RWPE2 (cell line): ENCODE measurements at regions not wholly inside any gene's neighbourhood (a gene's known extent, or its start where the extent isn't known, plus 50 kb on each side); places are given as distances from the start of the nearest gene placed in this dataset.

ENCODE experiments used
- ATAC-seq: fragments of 200-7000 bp; cut with Tn5 transposase; 3 replicates; pipeline ENCODE4 v1.9.1; 2021; ENCODE audit warnings: low read depth
- DNase-seq: peaks from one replicate; pipeline ENCODE4 v3.0.0-alpha.2; 2020; ENCODE audit warnings: low spot score
- H3K27ac ChIP-seq: fragments of 450-650 bp; 2 replicates; pipeline ENCODE4 v1.5.1; 2017; ENCODE audit warnings: mild to moderate bottlenecking; ENCODE audit not compliant: poor library complexity, severe bottlenecking
- H3K27me3 ChIP-seq: fragments of 250-450 bp; sonication (Bioruptor Pico); 2 replicates; pipeline ENCODE4 v1.5.1; 2021; ENCODE audit warnings: mild to moderate bottlenecking, moderate library complexity; ENCODE audit not compliant: insufficient read depth, poor library complexity, severe bottlenecking
- H3K36me3 ChIP-seq: fragments of 250-450 bp; sonication (Bioruptor Pico); 2 replicates; pipeline ENCODE4 v1.5.1; 2020; ENCODE audit warnings: low read depth, mild to moderate bottlenecking, moderate library complexity
- H3K4me1 ChIP-seq: fragments of 250-450 bp; sonication (Bioruptor Pico); 2 replicates; pipeline ENCODE4 v1.5.1; 2021; ENCODE audit warnings: mild to moderate bottlenecking, moderate library complexity; ENCODE audit not compliant: insufficient read depth, poor library complexity, severe bottlenecking
- H3K4me3 ChIP-seq: fragments of 250-450 bp; sonication (Bioruptor Pico); 2 replicates; pipeline ENCODE4 v1.5.1; 2021; ENCODE audit warnings: mild to moderate bottlenecking, moderate library complexity; ENCODE audit not compliant: severe bottlenecking
- H3K9me3 ChIP-seq: fragments of 250-450 bp; sonication (Bioruptor Pico); 2 replicates; pipeline ENCODE4 v1.5.1; 2021; ENCODE audit warnings: mild to moderate bottlenecking, moderate library complexity; ENCODE audit not compliant: severe bottlenecking
- CTCF ChIP-seq: fragments of 450-650 bp; IDR thresholded peaks from one replicate; pipeline ENCODE4 v1.5.1; 2017; ENCODE audit warnings: mild to moderate bottlenecking, moderate library complexity; ENCODE audit not compliant: poor library complexity, severe bottlenecking

DNA sequence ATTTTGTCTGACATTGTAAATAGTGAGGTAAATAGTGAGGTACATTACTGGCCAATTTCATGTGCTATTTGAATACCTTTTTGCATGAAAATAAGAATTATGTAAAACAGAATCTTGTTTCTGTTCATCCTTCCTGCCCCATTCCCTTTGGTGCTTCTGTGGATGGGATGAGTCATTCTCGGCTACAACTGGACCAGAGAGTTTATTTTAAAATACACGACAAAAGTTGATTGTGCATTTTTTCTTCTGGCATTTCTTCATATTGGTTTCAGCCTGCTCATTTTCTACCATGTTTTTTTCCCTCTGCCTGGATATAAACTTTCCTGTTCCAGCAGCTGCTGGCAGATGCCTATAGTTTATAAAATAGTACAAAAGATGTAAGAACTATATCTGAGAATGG, 107.5 kb downstream of the CYSLTR2 start:
- Histone ChIP-seq H3K27me3 (no peaks in the 10 kb centered on the region), H3K4me1 (no peaks in the 10 kb centered on the region), H3K4me3 (no peak overlapping the region), H3K36me3 (no peaks in the 10 kb centered on the region), H3K27ac (no peak overlapping the region), H3K9me3 (no peaks in the 10 kb centered on the region)
- DNase-seq (no peak), ATAC-seq (no peak)
- no peak for TF ChIP-seq CTCF

DNA sequence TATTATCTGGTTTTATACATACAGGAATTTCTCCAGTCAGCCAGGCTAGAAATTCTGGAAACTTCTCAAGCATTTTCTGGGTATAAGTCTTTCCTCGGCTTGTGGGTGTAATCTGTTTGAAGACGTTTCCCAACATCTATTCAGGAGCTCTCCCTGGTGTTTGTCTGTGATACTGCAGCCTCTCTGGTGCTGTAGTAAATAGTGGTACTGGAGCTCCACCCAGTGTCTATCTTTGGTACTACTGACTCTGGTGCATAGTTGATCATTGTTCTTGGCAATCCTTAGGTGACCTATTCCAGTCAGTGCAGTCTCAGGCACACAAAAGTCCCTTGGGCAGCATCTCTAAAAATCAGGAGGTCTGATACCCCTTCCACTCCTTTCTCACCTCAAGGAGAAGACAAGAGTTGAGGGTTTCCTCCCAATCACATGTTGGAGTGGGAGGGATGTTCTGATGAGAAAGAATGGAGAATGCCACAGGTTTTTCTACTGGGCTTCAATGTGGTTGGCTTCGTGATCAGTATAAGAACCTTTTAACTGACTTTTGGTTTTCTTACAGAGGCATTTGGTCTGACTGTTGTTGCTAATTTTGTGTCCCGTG, 115.5 kb downstream of the CYSLTR2 start:
- H3K4me1 ChIP-seq, result no peaks in the 10 kb centered on the region
- H3K9me3 ChIP-seq, result no peaks in the 10 kb centered on the region
- ATAC-seq, result peak; percentile 70
- no peak for DNase-seq
- peak; percentile 95 for TF ChIP-seq CTCF
- no peaks in the 10 kb centered on the region for H3K27me3 ChIP-seq
- H3K4me3 ChIP-seq, result no peak overlapping the region
- no peaks in the 10 kb centered on the region for H3K36me3 ChIP-seq
- H3K27ac ChIP-seq, result no peak overlapping the region

GRCh38 chr13:48770372-48770771, 116.6 kb downstream of the CYSLTR2 start:
- TF ChIP-seq CTCF, result no peak
- Histone ChIP-seq H3K4me1 (no peaks in the 10 kb centered on the region), H3K36me3 (no peaks in the 10 kb centered on the region), H3K27ac (no peak overlapping the region), H3K27me3 (no peaks in the 10 kb centered on the region), H3K4me3 (no peak overlapping the region), H3K9me3 (no peaks in the 10 kb centered on the region)
- DNase-seq (no peak), ATAC-seq (no peak)

DNA sequence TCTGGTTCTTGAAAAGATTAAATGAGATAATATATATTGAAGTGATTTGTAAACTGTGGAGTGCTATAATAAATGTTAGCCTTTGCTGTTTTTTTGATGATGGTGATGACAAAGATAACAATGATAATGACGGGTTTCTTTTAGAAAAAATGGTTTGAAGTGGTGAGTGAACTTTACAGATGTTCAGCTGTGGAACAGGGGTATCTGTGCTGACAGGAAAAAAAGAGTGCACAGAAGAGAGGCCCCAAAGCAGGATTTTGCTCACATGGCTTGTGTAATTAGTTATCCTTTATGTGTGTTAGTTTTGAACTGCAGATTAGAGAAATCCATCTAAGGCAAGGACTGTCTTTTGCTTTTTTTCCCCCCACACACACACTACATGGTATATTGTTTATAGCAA, 119.2 kb downstream of the CYSLTR2 start:
- DNase-seq (no peak), ATAC-seq (no peak)
- no peak overlapping the region for H3K4me3 ChIP-seq
- H3K27me3 ChIP-seq, result no peaks in the 10 kb centered on the region
- H3K9me3 ChIP-seq, result no peaks in the 10 kb centered on the region
- TF ChIP-seq CTCF, result no peak
- no peaks in the 10 kb centered on the region for H3K36me3 ChIP-seq
- no peaks in the 10 kb centered on the region for H3K4me1 ChIP-seq
- no peak overlapping the region for H3K27ac ChIP-seq

DNA sequence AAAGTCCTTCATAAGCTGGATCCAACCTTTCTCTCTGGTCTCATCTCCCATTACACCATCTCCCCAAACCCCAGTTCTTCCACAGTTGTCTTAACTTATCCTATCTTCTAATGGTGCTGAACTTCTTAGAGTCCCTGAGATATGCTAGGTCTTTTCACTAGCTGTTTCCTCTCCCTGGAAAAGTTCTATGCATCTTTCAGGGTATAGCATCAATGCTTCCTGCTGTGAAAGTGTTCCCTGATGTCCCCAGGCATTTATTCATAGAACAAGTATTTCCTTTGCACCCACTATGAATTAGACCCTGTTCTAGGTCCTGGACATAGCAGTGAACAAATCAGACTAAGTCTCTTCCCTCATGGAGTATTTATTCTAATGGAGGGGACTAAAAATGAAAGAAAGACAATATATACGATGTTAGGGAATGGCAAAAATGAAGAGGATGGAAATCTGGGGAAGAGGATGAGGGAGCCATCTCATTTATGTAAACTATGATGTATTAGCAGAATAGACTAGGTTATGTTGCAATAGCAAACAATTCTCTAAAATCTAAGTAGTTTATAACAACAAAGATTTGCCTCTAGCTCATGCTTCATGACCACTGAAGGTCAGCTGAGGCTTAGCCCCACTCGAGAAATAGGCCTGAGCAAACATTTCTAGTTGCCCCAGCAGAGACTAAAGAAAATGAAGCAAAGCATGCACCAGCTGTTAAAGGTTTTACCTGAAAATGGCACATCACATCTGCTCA, 120.0 kb downstream of the CYSLTR2 start:
- Histone ChIP-seq H3K4me1 (no peaks in the 10 kb centered on the region), H3K9me3 (no peaks in the 10 kb centered on the region), H3K27ac (no peak overlapping the region), H3K36me3 (no peaks in the 10 kb centered on the region), H3K27me3 (no peaks in the 10 kb centered on the region), H3K4me3 (no peak overlapping the region)
- no peak for TF ChIP-seq CTCF
- DNase-seq (no peak), ATAC-seq (no peak)
